ENCODE measurements at regions not wholly inside any gene's neighbourhood (a gene's known extent, or its start where the extent isn't known, plus 50 kb on each side); places are given as distances from the start of the nearest gene placed in this dataset.

DNA sequence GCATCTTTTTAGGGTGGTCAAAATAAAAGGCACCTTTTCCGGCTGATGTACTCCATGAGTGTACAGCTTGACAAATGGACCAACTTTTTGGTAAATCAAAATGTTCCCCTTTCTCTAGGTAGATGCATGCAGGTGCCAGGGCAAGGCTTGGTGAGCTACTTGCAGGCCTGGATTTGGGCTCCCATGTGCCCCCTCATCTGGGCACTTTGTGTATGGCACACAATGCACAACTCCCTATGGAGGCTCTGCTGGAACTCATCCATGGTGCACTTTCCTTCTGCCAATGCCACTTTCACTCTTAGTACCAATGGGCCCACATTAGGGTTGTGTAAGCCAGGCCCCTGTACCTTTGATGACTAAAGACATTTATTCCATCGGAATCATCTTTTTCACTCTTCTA lies 300.8 kb downstream of the SDHAF3 start:
- TF ChIP-seq POLR2A (IDR thresholded peaks at IDR 0.05; ENCODE audit: low read depth, low read length) (no peak), POLR2AphosphoS5 (IDR thresholded peaks at IDR 0.05; ENCODE audit: low read depth, low read length) (no peak)

All from GM12892 (cell line).